Ovary (tissue), 7 donors: ENCODE measurements at regions not wholly inside any gene's neighbourhood (a gene's known extent, or its start where the extent isn't known, plus 50 kb on each side); places are given as distances from the start of the nearest gene placed in this dataset.

Experiments
- DNase-seq, 5 donors: peaks; one replicate each; pipeline ENCODE4 v3.0.0-alpha.2; 2019 to 2020
- H3K27ac ChIP-seq, 2 donors: fragments of 200-600 bp; one replicate each; pipeline versions ENCODE4 v1.5.1 to v1.8.0; 2019 to 2022
- H3K27me3 ChIP-seq: fragments of 200-600 bp; one replicate; pipeline ENCODE4 v1.8.0; 2022
- H3K36me3 ChIP-seq: fragments of 200-600 bp; sonication (generic); one replicate; pipeline ENCODE4 v1.5.1; 2019
- H3K4me1 ChIP-seq: one replicate; pipeline ENCODE4 v1.8.1; 2013; ENCODE audit warnings: mild to moderate bottlenecking, moderate library complexity; ENCODE audit not compliant: insufficient read depth
- H3K4me3 ChIP-seq: fragments of 200-600 bp; sonication (generic); one replicate; pipeline ENCODE4 v1.5.1; 2017
- H3K9me3 ChIP-seq, 2 donors: fragments of 200-600 bp in 1 of 2; sonication (generic) in 1 of 2; one replicate each; pipeline versions ENCODE4 v1.5.1 to v1.8.1; 2013 to 2019; ENCODE audit warnings: mild to moderate bottlenecking in 1 of 2, moderate library complexity in 1 of 2
- EP300 ChIP-seq: sonication (generic); formaldehyde crosslinking; IDR thresholded peaks from one replicate; pipeline ENCODE4 v1.6.1; 2017; ENCODE audit warnings: antibody characterized with exemption
- POLR2A ChIP-seq: fragments of 450-650 bp; IDR thresholded peaks from one replicate; pipeline ENCODE4 v1.6.1; 2017; ENCODE audit warnings: antibody characterized with exemption, mild to moderate bottlenecking, moderate library complexity
- WGBS, 3 donors: extraction: QIAGEN DNeasy Blood & Tissue Kit in 1 of 3; methylation state at CpG; one replicate each; pipeline versions ENCODE4 v1.1.5 to v1.1.7; 2013 to 2017; 5-methylcytosine and 5-hydroxymethylcytosine counted together
- intact Hi-C, 4 donors: fragments of 100-400 bp; cut with DNase I; formaldehyde crosslinking; loops; one replicate each; pipeline versions ENCODE4 v1.11.0 to v1.15.1; 2022 to 2023
- TF ChIP-seq, protein P1 (sequence below), 3 donors: fragments of 450-650 bp in 2 of 3; fragments of 200-600 bp in 1 of 3; IDR thresholded peaks; one replicate each; pipeline versions ENCODE4 v1.5.1 to v1.8.0; 2016 to 2022; ENCODE audit warnings: antibody characterized with exemption in 3 of 3, mild to moderate bottlenecking in 1 of 3
- donor health status: DM: no; HTN: no; CAD: no; lungs with moderate emphysema.
- donor health status: DM: no; HTN: no; CAD: no.
- donor health status: Bipolar disorder and iron deficiency.
- donor health status: DM: no; HTN: no; CAD: no.
- donor health status: DM: yes; HTN: yes; CAD: no.

DNA sequence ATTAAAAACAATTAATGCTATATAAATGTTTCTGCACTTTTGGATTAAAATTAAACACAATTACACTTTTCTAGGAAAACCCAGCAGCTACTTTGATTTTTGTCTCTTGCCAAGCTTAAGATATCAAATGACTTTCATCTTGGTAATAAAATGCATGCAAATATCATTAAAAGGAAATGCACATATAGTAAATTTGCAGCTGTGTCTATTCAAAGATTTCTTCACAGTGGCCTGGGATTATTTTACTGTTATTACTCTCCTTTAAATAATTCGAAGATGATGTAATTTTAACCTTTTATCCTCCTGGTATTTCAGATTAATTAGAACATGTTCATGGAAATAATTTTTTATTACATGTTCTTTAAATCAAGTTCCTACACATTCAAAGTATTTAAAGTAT lies 529.5 kb upstream of the RGMB start:
- no peak overlapping the region for H3K4me3 ChIP-seq
- DNase-seq, result no peak
- no peaks in the 10 kb centered on the region for H3K27me3 ChIP-seq
- intact Hi-C loops, result no loop called here
- 46 to 56% (median 53%) methylated on average over 1 of the region's 1 CpG for WGBS, 3 donors
- TF ChIP-seq EP300 (no peak), POLR2A (no peak)
- TF ChIP-seq, protein P1, sequence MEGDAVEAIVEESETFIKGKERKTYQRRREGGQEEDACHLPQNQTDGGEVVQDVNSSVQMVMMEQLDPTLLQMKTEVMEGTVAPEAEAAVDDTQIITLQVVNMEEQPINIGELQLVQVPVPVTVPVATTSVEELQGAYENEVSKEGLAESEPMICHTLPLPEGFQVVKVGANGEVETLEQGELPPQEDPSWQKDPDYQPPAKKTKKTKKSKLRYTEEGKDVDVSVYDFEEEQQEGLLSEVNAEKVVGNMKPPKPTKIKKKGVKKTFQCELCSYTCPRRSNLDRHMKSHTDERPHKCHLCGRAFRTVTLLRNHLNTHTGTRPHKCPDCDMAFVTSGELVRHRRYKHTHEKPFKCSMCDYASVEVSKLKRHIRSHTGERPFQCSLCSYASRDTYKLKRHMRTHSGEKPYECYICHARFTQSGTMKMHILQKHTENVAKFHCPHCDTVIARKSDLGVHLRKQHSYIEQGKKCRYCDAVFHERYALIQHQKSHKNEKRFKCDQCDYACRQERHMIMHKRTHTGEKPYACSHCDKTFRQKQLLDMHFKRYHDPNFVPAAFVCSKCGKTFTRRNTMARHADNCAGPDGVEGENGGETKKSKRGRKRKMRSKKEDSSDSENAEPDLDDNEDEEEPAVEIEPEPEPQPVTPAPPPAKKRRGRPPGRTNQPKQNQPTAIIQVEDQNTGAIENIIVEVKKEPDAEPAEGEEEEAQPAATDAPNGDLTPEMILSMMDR (IDR thresholded peaks at IDR 0.05), result no peak
- no peaks in the 10 kb centered on the region for H3K9me3 ChIP-seq
- H3K27ac ChIP-seq, result no peak overlapping the region
- H3K4me1 ChIP-seq, result no peaks in the 10 kb centered on the region
- H3K36me3 ChIP-seq, result no peaks in the 10 kb centered on the region

DNA sequence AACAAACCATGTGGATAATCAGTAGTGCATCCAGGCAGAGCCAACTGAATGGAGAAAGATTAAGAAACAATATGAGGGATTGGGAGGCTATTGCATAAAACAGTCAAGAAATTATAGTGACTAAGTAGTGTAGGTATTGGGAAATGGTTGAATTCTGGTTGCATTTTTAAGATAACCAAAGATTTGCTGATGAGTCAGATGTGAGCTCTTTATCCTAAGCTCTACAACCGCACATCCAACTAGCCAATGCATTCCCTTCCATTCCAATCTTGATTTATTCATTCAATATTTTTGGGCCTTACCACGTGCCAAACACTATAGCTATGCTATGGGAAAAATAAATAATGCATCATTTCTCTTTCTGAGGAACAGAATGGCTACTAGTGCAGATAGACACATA lies 524.5 kb upstream of the RGMB start:
- WGBS, 3 donors, result 68 to 76% (median 70%) methylated on average over 2 of the region's 2 CpGs
- no peak for TF ChIP-seq EP300
- TF ChIP-seq, protein P1 (IDR thresholded peaks at IDR 0.05), result no peak
- TF ChIP-seq POLR2A, result no peak
- intact Hi-C loops, result no loop called here
- H3K27ac ChIP-seq, result no peak overlapping the region
- H3K4me3 ChIP-seq, result no peak overlapping the region
- no peaks in the 10 kb centered on the region for H3K9me3 ChIP-seq
- no peaks in the 10 kb centered on the region for H3K36me3 ChIP-seq
- DNase-seq, result no peak
- no peaks in the 10 kb centered on the region for H3K27me3 ChIP-seq
- H3K4me1 ChIP-seq, result no peaks in the 10 kb centered on the region

DNA sequence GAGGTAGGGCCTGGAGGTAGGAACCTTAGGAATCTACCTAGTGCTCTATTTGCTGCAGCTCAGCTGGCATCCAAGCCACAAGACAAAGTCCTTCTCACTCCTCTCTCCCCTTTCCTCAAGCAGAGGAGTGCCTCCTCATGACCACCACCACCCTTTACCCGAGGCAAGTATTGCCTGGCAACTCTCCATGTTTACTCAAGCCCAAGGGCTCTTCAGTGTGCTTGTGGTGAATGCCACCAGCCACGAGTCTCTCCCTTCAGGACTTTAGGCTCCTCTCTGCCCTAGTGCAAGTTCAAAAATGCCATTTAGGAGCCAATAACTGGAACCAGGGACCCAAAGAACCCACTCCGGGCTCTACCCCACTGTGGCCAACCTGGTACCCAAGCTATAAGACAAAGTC lies 514.5 kb upstream of the RGMB start:
- H3K27ac ChIP-seq, result no peak overlapping the region
- TF ChIP-seq EP300 (no peak), POLR2A (no peak)
- TF ChIP-seq, protein P1 (IDR thresholded peaks at IDR 0.05), result no peak
- intact Hi-C loops, result no loop called here
- no peak overlapping the region for H3K4me3 ChIP-seq
- H3K27me3 ChIP-seq, result no peaks in the 10 kb centered on the region
- no peak for DNase-seq
- 80 to 85% (median 83%) methylated on average over 3 of the region's 3 CpGs for WGBS, 3 donors
- H3K36me3 ChIP-seq, result no peaks in the 10 kb centered on the region
- no peaks in the 10 kb centered on the region for H3K4me1 ChIP-seq
- no peaks in the 10 kb centered on the region for H3K9me3 ChIP-seq

DNA sequence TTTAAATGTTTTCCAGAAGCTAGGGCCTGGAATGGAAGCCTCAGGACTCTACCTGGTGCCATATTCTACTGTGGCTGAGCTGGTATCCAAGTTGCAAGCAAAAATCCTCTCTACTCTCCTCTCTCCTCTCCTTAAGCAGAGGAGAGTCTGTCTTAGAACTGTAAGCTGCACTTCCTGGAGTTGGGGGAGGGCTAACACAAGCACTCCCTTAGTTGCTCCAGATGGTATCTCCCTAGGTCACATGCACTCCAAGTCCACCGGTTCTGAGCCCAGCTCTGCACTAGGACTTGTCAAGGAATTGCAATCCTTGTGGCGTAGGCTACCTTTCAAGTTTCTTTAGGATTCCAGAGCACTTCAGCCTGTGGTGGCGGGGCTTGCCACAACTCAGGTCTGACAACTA lies 513.9 kb upstream of the RGMB start:
- intact Hi-C loops, result no loop called here
- no peak overlapping the region for H3K27ac ChIP-seq
- no peak overlapping the region for H3K4me3 ChIP-seq
- TF ChIP-seq, protein P1 (IDR thresholded peaks at IDR 0.05), result no peak
- TF ChIP-seq EP300 (no peak), POLR2A (no peak)
- no peaks in the 10 kb centered on the region for H3K4me1 ChIP-seq
- H3K36me3 ChIP-seq, result no peaks in the 10 kb centered on the region
- no peaks in the 10 kb centered on the region for H3K9me3 ChIP-seq
- no peaks in the 10 kb centered on the region for H3K27me3 ChIP-seq
- 90 to 96% (median 93%) methylated on average over 3 of the region's 3 CpGs for WGBS, 3 donors
- no peak for DNase-seq

DNA sequence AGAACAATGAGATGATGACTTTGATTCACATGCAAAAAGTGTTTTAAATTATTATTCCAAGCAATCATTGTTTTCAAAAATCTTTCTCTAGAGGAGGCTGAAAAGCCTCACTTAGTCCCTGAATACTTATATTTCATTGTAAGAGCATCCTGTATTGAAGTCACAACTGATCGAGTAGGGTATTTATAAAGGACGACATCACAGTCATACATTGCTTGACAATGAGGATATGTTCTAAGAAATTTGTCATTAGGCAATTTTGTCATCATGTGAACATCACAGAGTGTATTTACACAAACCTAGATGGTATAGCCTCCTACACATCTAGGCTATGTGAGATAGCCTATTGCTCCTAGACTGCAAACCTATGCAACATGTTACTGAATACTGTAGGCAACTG lies 510.4 kb upstream of the RGMB start:
- TF ChIP-seq EP300 (no peak), POLR2A (no peak)
- TF ChIP-seq, protein P1 (IDR thresholded peaks at IDR 0.05), result no peak
- intact Hi-C loops, result no loop called here
- H3K36me3 ChIP-seq, result no peaks in the 10 kb centered on the region
- DNase-seq, result no peak
- H3K9me3 ChIP-seq, result no peaks in the 10 kb centered on the region
- no peak overlapping the region for H3K4me3 ChIP-seq
- H3K27me3 ChIP-seq, result no peaks in the 10 kb centered on the region
- WGBS, 3 donors, result 91 to 96% (median 92%) methylated on average over 2 of the region's 2 CpGs
- H3K27ac ChIP-seq, result no peak overlapping the region
- no peaks in the 10 kb centered on the region for H3K4me1 ChIP-seq
